ENCODE measurements at regions not wholly inside any gene's neighbourhood (a gene's known extent, or its start where the extent isn't known, plus 50 kb on each side); places are given as distances from the start of the nearest gene placed in this dataset.
"Not testable (repeated sequence)": the region's sequence is repeated elsewhere in the genome, so short reads cannot be mapped to it uniquely, and the experiment has no call there.

DNA sequence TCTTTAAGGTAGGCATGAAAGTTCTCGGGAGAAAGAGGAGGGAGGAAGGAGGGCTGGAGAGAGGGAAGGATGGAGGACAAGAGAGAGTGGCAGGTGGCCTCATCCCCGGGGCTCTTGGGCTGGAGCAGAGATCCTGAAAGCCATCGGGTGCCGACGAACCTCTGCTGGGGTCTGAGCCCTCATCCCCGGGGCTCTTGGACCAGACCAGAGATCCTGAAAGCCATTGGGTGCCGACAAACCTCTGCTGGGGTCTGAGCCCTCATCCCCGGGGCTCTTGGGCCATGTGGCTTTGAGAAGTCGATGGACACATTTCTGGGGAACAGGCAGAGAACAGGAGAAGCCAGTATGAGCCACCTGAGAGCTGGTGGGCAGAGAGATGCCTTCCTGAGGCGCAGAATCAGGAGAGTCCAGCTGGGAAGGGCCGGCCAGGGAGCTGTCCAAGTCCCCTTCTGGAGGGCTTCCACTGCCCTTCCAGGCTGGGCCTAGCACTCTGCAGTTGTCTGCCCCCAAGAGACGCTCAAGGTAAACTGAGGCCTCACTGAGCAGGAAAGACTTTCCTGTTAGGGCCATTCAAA lies 1398.1 kb downstream of the BRD1 start:
- DNase-seq: no peak

DNA sequence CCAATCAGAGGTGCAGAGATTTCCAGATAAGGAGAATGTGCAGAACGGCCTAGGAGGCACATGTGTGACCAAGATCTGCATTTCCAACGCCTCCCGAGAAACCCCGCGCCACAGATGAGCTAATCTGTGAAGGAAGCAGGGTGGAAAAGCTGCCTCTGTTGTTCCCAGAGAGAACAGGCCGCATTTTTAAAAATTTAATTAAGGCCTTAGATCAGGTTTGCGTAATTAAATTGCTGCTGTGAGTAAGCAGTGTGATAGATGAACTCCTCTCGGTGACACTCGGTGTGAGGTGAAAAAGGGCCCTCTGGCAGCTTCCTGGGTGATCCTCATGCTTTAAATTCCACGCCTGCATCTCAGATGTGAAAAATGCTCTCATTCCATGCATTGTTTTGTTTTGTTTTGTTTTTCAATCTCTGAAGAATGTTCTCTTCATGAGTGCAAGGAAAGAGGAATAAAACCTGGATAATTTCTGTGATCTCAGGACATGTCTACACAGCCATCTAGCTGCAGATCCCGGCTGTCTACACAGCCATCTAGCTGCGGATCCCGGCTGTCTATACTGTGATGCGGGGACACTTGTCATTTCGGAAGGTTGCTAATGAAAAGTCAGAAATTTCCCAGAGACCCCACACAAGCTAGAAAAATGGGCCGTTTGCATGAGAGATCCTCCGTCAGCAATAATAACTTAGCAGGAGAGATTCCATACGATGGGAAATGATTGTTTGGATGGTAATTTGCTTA lies 1398.9 kb downstream of the BRD1 start:
- DNase-seq: no peak

DNA sequence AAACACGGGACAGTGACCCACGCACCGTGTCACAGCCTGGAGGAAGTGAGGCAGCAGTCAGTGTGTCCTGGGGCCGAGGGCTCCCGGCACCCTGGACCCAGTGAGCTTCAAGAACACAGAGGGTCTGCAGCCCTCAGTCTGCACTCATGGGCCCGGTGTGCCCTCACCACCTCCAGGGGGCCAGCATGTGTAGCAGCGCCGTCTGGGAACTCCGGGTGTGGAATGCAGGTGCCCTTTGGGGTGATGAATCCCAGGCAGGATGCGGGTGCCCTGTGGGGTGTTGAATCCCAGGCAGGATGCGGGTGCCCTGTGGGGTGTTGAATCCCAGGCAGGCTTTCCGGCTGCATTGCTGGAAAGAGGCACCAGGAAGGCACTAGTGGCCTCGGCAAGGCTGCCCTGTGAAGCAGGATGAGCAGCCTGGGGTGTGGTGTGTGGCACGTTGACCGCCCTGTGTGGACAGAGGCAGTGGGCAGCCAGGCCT lies 1399.9 kb downstream of the BRD1 start:
- no peak for DNase-seq

DNA sequence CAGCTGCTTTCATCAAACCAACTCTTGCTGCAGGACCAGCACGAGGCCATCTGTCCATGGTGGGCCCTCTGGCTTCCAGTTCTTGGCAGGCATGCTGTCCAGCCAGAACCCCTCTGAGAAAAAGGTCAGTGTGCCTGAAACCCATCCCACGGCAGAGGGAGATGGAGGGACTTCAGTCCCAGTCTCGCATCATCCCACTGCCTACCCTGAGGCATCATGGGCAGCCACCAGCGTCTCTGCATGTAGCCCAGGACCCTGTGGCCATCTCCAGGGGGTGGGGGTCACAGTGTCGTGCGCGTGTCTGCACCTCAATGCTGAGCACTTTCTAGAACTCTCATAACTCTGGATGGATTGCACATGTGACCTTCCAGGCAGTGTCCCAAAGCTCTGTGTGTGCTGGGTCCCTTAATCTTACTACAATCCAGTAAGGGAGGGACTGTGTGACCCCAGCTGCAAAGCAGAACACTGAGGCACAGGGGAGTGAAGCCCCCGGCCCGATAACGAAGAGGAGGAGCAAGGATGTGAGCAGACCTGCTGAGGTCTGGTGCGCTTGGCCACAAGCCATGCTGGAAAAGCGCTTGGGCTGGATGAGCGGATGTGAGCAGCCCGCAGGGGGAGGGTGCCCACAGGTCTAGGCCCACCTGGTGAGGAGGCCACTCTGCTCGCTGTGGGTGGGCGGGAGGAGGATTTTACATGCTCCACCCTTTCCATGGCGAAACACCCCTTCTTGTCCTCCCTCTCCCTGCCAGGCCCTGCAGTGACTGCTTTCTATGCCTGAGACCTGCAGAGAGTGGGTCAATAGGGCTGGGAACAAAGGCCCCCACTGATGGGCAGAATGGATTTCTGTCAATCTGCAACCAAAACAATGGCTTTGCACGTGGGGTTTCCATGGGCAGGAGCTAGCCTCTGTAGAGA lies 1401.0 kb downstream of the BRD1 start:
- DNase-seq: no peak

DNA sequence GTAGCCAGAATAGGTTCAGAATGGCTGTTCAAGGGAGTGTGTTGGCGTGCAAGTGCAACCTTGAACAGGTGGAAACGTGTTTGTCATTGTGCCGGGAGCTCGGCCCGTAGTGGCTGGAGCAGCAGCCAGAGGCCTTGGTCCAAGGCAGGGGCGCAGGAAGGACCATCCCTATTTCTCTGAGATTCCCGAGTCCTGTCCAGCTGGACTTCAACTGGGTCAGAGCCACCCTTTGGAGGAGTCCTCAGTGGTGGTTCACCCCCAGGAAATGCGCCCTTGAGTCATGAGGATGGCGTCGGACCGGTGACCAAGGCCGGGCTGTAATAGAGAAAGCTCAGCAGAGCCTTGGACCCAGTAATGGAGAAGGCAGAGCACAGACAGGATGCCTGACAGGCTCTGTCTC lies 1402.0 kb downstream of the BRD1 start:
- DNase-seq: no peak

DNA sequence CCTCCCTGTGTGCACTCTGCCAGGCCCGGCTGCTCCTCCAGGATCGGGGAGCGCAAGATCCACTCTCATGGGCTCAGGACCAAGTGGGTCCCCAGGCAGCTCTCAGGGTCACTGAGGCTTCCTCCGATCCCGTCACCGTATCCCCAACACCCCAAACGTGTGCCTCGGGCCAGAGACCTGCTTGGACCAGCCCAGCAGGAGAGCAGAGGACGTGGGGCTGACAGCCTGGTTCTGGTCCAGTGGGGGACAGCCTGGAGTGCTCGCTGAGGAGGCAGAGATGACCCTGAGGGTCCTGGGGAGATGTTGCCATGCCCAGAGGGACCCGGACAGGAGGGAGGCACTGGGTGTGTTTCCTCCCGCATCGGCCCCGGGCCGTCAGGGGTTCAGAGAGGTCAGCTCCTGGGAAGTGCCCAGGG lies 1402.6 kb downstream of the BRD1 start:
- DNase-seq: no peak

DNA sequence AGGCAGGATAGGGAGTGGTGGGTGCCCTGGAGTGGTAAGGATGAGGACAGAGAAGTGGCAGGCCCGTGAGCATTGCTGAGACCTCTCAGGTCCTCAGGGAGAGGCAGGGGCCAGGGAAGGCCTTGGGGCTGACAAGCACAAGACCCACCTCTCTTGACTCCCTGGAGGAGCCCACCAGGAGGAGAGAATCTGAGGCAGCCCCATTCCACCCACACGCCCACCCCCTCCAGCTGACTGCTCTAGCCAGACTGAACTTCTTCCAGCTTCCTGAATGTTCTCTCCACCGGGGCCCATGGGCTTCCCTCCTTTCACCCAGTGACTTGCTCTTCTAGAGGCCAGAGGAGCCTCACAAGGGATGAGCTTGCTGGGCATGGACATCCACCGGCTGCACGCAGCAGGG lies 1403.0 kb downstream of the BRD1 start:
- no peak for DNase-seq

DNA sequence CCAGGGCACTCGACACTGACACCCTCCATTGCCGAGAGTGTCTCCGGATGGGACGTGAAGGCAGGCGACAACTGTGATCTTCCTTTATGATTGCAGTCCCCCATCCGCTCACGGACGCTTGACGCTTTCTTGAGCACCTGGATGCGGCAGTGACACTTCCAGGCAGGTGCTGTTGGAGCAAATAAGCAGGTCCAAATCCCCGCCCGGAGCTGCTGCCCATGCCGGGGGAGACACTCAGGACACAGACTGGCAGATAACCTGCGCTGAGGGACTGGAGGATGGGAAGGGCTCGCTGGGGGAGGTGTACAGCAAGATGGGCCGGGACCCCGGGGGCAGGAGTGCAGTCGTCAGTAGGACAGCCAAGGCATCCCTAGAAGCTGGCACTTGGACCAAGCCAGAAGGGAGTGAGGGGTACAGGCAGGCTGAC lies 1403.5 kb downstream of the BRD1 start:
- DNase-seq: no peak

DNA sequence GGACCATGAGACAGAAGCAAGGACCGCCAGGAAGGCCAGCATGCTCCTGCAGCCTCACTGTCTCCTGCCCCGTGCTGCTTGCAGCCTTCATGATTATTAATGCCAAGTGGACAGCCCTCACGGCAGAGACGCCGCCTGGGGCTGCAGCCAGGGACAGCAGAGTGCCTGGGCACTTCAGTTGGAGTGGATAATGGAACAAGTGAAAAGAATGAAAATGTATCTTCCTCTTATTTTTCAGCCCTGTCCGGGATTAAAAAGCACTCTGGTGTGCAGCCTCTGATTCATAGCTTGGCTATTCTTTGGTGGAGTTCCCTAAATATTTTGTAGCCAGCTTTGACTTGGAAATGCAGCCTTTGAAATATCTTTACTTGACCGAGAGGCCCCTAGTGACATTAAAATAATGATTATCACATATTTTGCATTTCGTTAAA lies 1404.2 kb downstream of the BRD1 start:
- DNase-seq: no peak

DNA sequence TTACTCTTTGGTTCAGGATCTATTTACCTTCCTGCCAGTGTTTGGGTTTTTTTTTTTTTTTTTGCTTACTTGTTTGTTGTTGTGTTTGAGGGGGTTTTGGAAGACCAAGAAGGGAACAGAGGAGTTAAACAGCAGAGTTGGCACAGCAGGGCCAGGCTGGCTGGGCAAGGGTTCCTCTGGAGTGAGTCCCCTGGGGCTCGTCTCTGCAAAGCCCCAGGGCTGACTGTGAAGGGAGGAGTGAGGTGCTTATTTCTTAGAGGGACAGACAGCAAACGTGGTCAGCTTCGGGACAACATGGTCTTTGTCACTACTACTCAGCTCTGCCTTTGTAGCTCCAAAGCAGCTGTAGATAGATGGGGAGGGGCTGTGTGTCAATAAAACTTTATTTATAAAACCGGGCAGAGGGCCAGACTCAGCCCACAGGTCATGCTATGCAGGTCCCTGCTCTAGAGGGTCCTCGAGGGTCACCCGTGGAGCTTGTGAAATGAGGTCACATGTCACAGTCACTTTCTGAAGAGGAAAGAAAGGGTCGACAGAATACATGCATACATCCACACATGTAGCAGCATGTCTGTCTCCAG lies 1404.7 kb downstream of the BRD1 start:
- DNase-seq: no peak

DNA sequence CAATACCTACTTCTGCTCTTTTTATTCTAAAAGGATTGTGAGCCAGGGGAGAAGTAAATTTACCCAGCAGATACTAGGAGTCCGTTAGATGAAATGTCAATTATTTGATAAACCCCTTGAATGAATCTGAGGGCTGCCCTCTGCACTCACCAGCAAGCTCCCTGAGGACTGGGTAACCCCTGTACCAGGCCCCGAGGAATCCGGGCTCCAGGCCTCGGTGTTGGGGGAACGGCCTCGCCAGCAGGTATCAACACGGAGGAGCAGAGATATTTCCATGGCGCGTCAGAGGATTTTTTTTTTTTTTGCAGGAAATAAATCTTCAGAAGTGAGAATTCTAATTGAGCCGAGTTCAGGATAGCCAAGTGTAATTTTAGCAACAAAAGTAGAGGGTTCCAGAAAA lies 1408.8 kb downstream of the BRD1 start:
- DNase-seq: no peak

DNA sequence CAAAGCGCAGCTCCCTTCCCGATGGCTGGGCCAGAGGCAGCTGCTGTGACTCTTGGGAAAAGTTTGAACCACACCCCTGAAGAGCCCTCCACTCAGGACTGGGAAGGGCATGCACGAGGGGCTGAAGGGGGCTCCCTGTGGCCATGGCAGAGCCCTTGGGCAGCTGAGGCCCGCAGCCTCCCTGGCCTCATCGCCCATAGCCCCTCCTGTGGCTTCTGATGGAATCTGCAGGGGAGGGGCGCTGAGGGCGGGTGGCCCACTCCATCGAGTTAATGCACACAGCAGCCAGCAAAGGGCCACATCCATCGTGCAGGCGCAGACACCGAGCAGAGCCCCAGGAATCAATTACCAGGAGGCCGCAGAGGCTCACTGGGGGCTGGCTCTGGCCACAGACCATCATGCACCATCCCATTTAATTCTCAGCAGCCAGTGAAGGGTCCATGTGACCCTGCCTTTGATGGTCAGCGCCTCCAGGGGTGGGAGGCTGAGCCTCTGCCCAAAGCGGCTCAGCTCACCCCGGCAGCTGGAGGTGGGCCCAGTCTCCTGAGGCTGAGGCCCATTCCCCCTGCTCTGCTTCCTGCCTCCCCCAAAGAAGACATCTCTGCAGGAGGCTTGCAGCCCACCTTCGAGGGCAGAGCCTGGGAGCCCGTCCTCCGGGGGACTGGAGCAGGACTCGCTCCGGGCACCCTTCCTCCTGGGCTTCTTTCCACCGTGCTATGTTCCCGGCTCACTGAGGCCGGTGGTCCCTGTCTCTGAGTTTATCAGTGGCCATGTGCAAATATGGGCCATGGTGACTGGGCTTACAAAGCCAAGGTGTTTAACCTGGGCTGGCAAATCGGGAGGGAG lies 1410.2 kb downstream of the BRD1 start:
- no peak for DNase-seq

DNA sequence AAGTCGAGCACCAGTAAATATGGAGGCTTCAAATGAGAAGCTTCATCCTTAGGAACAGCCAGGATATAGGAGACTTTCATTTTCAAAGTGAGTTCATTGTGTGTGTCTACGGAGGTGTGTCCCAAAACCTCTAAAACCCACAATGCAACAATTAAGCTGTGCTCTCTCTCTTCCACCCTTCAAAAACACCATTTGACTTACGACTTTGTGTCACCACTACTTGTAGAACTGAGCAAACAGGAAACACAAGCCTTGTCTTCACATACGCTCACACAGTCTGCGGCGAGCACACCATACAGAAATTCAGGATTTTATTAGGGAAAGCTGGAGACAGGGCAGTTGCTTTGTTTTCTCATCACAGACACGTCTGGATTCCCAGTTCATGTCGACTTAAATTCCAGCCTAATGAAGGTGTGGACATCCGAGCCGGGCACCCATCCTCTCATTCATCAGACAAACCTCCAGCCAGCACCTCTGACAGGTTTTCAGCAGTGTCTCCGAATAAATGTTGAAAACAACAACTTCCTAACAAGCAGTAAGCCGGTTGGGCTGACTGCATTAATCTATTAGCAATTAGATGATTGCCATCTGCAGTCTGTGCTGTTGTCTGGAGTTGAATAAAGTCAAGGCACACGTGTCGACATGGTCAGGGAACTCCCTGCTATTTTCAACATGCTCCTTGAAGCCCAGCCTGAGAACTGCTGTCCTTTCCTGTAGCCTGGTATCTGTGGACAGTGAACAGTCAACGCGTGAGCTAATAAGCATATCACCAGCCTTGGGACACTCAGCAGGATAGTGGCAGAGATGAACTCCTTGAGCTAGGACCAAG lies 1411.1 kb downstream of the BRD1 start:
- DNase-seq: no peak

DNA sequence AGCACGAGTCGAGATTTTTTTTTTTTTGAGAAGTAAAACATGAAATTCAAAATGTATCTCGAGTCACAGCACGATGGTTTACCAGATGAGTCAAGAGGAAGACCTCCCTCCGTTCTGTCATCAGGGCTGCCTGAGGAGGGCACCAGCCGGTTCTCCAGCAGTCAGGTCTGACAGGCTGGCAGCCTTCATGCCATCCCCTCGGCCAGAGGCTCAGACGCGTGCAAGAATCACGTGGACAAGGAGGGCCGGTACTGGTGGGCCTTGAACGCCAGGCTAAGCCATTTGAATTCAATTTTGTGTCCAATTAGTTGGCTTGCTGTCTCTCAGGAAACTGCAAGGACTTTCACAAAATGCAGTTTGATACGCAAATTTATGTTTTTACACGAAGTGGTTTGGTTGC lies 1412.2 kb downstream of the BRD1 start:
- DNase-seq: no peak

DNA sequence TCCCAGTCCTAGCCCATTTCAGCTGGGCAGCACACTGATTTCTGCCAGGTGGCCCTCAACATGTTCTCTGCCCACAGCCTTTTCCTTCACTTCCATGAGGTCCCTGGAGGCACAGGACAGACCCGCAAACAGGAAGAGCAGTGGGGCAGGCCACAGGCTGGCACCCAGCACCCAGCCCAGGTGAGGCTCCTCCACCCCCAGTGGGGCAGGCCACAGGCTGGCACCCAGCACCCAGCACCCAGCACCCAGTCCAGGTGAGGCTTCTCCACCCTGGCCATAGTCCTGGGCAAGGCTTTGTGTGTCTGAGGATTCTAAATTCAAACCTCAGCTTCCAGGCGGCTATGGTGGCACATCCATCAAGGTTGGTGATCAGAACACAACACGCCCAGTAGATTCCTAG lies 1413.0 kb downstream of the BRD1 start:
- DNase-seq: no peak

DNA sequence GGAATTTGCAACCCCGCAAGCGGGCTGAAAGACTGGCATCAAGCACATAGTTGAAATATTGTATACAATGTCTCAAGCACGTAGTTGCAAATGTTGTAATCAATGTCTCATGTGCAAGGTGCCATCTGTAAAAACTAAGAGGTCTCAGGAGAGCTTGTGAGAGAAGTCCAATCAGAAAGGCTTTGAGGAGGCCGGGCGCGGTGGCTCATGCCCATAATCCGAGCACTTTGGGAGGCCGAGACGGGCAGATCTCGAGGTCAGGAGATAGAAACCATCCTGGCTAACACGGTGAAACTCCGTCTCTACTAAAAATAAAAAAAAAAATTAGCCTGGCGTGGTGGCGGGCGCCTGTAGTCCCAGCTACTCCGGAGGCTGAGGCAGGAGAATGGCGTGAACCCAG lies 1414.7 kb downstream of the BRD1 start:
- not testable (repeated sequence) for DNase-seq

DNA sequence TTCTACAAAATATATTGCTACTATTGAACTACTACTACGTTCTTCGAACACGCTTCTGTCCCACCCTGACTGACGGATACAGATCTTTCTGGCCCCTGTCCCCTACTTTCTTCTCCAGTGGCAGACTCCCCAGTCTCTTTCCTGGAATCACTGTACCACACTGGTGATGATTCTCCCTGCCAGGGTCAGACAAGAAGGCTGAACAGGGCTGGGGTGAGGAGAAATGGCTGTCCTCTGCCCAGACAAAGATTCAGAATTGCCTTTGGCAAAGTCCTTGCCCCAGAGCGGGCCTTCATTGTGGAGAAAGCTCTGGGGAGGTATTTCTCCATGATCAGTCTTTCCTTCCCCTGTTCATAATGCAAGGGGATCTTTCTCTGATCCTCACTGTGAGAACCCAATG lies 1417.1 kb downstream of the BRD1 start:
- DNase-seq: no peak

DNA sequence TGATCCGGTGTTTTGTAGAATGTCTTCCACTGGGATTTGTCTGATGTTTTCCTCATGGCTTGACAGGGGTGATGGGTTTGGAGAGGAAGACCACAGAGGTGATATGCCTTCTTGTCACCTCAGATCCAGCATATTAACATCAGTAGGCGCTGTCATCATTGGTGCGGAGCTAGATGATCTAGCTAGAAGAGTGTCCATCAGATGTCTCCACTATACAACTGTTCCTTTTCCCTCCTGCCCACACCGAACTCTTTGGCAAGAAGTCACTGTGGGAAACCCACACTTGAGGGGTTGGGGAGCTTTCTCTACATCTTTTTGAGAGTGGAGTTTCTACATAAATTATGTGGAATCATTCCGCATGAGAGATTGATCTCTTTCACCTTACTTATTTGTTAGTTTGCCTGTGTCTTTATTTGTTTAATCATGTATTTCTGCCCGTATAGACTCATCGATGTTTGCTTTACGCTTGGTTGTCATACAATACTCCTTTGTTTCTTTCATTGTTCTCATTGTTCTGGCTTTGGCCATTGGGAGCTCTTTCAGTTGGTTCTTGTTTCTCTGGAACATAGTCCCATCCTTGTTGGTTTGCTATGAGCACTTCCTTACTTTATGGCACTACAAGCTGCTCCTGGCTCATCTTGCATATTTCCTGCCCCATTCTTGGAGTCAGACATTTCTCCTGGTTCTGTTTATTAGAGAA lies 1420.3 kb downstream of the BRD1 start:
- DNase-seq: no peak

DNA sequence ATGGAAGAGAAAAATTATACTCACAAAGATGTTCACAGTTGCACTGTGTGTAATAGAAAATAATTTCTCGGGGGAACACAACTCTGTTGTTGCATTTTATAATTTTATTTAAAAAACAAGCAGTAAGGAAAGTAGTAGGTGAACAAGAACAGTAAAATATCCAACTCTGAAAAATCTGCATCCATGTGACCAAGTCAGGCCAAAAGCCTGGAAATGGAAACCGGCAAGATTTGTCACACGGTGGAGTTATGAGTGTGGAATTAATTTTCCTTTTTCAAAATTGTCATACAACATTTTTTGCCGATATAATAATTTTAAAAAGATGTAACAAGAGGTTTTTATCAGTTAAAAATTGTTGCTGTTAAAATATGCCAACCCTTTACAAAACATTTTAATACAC lies 1421.5 kb downstream of the BRD1 start:
- DNase-seq: no peak

DNA sequence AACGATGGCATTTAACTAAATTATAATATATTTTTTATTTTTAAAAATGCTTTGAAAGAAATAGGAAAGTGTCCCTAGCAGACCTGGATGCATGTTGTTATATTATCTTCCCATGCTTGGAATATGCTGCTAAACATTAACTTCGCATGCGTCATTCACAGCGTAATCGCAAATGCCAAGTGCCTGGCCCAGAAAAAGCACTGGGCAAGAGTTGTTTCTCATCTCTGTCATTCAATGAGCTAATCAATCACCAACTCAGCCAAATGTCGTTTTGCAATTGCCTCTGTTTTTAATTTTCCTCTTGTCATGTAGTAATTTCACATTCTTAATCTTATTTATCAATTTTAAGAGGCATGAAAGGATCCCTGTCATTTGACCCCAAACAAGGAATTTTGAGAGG lies 1421.9 kb downstream of the BRD1 start:
- DNase-seq: no peak
